K562 (cell line): ENCODE measurements at regions not wholly inside any gene's neighbourhood (a gene's known extent, or its start where the extent isn't known, plus 50 kb on each side); places are given as distances from the start of the nearest gene placed in this dataset.

Experiments
- ELF2 ChIP-seq: fragments of 250-450 bp; sonication (Bioruptor Pico); IDR thresholded peaks from 2 replicates; pipeline ENCODE4 v1.5.0; 2021; ENCODE audit warnings: mild to moderate bottlenecking
- HDAC1 ChIP-seq, 2 experiments: fragments of 450-650 bp; IDR thresholded peaks; 2 replicates each; pipeline ENCODE4 v1.6.1; 2016 to 2017; ENCODE audit warnings: inconsistent platforms in 1 of 2, mild to moderate bottlenecking in 1 of 2, moderate library complexity in 1 of 2
- NFRKB ChIP-seq: fragments of 450-650 bp; IDR thresholded peaks from 2 replicates; pipeline ENCODE4 v1.6.1; 2016; ENCODE audit warnings: low read depth
- ZNF407 ChIP-seq: fragments of 450-650 bp; IDR thresholded peaks from 2 replicates; pipeline ENCODE4 v1.6.1; 2016; ENCODE audit warnings: low read depth
- ZNF445 ChIP-seq: fragments of 250-450 bp; sonication (Bioruptor Pico); IDR thresholded peaks from 2 replicates; pipeline ENCODE4 v1.4.0; 2020; ENCODE audit warnings: low read depth, mild to moderate bottlenecking, moderate library complexity

- no peak for TF ChIP-seq ELF2 (CRISPR knock-in tag)
- TF ChIP-seq HDAC1 (IDR thresholded peaks at IDR 0.05), result no peak
- TF ChIP-seq ZNF445 (CRISPR knock-in tag), result no peak
- no peak for TF ChIP-seq NFRKB
- TF ChIP-seq ZNF407, result no peak
Measured at GRCh38 chr13:81224209-81224833, 883.4 kb upstream of the SPRY2 start (continued).
